SK-N-MC (cell line): ENCODE measurements at regions not wholly inside any gene's neighbourhood (a gene's known extent, or its start where the extent isn't known, plus 50 kb on each side); places are given as distances from the start of the nearest gene placed in this dataset.

Source experiments
- EZH2 ChIP-seq: fragments of 200-600 bp; sonication (generic); IDR thresholded peaks from one replicate; pipeline ENCODE4 v1.6.1; 2017; ENCODE audit warnings: antibody characterized with exemption
- POLR2AphosphoS5 ChIP-seq: IDR thresholded peaks from 2 replicates; pipeline ENCODE4 v1.6.1; 2012; ENCODE audit warnings: mild to moderate bottlenecking, low read depth, low read length, borderline replicate concordance

DNA sequence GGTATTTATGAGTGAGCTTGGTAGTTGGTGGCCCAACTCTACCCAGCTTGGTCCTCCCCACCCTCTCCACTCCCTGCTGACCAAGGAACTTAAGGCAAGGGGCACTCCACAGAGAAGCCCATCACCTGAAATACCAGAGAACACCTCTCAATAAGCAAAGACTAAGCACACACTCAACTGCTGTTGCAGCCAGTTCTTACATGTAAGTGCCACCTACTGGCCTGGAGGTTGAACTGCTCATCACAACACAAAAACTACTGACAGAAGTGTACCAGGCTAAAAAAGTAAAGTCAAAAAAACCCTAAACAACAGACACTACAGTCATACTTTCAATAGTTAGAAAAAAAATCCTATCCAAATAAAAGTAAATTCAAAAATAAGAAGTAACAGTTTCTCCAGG lies 146.2 kb downstream of the FAM83B start:
- TF ChIP-seq EZH2 (no peak), POLR2AphosphoS5 (no peak)
